Fibroblast of lung (primary cell): ENCODE measurements at regions not wholly inside any gene's neighbourhood (a gene's known extent, or its start where the extent isn't known, plus 50 kb on each side); places are given as distances from the start of the nearest gene placed in this dataset.

ENCODE experiments used
- CTCF ChIP-seq, 2 donors: IDR thresholded peaks in 1 of 2; conservative IDR thresholded peaks in 1 of 2; 1 replicate in 1 of 2; 2 replicates in 1 of 2; pipeline ENCODE4 v1.5.1; 2011 to 2012; ENCODE audit warnings: low read length in 2 of 2, control low read depth in 1 of 2, inconsistent platforms in 1 of 2, low read depth in 1 of 2, mild to moderate bottlenecking in 1 of 2
- EZH2 ChIP-seq: IDR thresholded peaks from 2 replicates; pipeline ENCODE4 v1.5.1; 2012; ENCODE audit warnings: low read length, control low read depth, mild to moderate bottlenecking; ENCODE audit errors: missing control alignments

DNA sequence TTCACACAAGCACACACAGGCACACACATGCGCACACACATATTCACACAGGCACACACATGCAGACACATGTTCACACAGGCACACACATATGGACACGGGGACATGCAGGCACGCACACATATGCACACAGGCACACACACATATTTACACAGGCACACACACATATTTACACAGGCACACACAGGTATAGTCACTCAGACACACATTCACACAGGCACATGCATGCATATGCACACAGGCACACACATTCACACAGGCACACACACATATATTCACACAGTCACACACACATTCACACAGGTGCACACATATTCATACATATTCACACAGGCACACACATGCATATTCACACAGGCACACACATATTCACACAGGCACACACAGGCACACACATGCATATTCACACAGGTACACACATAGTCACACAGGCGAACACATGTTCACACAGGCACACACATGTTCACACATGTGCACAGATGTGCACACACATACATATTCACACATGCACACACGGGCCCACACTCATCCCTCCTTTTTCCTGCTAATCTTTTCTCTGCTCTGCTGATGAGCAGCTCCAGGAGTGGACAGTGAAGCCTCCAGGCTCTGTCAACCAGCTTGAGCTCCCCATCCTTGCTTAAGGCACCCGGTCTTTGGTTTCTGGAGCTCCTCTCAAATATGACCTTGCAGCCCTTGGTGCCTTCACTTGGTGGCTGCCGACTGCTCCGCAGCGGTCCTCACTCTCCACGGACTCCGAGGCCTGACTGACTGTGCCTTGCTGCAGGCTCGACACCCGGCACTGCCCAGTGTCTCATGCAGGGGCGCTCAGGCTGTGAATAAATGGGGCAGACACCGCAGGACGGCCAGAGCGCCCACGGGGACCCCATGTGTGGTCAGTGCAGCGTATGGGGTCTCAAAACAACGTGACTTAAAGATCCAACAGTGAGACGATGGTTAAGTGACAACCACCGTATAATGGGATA is 581.2 kb upstream of the MGMT start:
- TF ChIP-seq CTCF (conservative IDR thresholded peaks at IDR 0.05 in 1 of 2, IDR thresholded peaks at IDR 0.05 in 1 of 2; ENCODE audit: low read depth in 1 of 2, low read length in 2 of 2) = no peak
- no peak for TF ChIP-seq EZH2
